WI38 (cell line): ENCODE measurements at regions not wholly inside any gene's neighbourhood (a gene's known extent, or its start where the extent isn't known, plus 50 kb on each side); places are given as distances from the start of the nearest gene placed in this dataset.

Experiments
- H3K4me3 ChIP-seq: 2 replicates; pipeline ENCODE4 v1.5.1; 2011; ENCODE audit warnings: low read depth, mild to moderate bottlenecking, control low read depth, low read length
- TF ChIP-seq, protein P1 (sequence below): IDR thresholded peaks from 2 replicates; pipeline ENCODE4 v1.5.1; 2012; ENCODE audit warnings: low read depth, mild to moderate bottlenecking, control low read depth, low read length

DNA sequence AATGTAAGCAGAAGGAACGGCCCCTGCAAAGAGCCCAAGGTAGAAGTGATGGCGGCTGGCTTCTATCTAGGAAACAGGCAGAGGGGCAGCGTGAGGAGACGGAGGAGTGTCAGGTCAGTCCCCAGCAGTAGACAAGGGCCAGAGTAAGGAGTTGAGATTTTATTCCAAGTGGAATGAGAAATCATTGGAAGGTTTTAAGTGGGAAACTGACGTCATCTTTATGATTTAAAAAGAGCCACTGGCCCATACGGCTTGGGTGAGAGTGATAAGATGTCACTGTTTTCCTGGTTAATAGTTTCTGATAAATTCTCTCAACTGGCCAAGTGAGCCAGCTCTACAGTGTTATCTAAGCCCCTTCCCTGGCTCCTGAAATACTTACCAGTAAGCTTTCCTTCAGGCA lies 103.2 kb upstream of the CAMK1G start:
- TF ChIP-seq, protein P1, sequence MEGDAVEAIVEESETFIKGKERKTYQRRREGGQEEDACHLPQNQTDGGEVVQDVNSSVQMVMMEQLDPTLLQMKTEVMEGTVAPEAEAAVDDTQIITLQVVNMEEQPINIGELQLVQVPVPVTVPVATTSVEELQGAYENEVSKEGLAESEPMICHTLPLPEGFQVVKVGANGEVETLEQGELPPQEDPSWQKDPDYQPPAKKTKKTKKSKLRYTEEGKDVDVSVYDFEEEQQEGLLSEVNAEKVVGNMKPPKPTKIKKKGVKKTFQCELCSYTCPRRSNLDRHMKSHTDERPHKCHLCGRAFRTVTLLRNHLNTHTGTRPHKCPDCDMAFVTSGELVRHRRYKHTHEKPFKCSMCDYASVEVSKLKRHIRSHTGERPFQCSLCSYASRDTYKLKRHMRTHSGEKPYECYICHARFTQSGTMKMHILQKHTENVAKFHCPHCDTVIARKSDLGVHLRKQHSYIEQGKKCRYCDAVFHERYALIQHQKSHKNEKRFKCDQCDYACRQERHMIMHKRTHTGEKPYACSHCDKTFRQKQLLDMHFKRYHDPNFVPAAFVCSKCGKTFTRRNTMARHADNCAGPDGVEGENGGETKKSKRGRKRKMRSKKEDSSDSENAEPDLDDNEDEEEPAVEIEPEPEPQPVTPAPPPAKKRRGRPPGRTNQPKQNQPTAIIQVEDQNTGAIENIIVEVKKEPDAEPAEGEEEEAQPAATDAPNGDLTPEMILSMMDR: no peak
- no peak overlapping the region for H3K4me3 ChIP-seq

DNA sequence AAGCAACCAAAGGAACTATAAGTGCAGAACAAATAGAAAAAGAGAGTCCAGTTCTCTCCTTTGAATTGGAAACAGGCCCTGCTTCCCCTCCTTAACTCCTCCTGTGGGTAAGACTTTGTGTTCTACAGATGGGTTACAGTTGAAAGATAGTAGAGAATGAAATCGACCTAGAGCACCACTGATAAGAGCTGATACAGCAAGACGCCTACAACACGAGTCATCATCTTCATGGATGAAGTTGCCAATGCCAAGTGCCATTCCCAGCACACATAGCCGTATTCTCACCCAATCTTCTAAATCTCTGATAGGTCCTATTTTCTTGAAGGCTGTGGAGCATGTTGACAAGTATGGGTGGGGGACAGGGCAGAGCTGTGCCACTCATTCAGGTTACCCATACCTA lies 99.8 kb upstream of the CAMK1G start:
- TF ChIP-seq, protein P1: no peak
- H3K4me3 ChIP-seq: no peak overlapping the region

DNA sequence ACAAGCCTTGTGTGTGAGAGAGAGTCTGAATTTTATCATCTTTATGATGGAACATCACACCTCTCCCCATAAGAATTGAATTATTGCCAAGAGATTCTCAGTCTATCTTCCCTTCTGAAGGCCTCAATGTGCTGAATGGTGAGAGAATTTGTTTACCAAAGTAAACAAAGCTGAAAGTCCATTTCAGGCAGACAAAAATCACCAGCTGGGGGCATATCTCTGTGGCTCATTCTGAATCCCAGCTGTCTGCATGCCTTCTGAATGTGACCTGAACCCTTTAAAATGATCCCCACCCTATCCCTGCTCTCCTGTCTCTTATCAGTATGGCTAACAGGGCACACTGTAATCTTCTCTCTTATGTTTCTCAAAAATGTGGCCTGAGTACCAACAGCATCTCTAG lies 99.1 kb upstream of the CAMK1G start:
- TF ChIP-seq, protein P1: no peak
- no peak overlapping the region for H3K4me3 ChIP-seq

DNA sequence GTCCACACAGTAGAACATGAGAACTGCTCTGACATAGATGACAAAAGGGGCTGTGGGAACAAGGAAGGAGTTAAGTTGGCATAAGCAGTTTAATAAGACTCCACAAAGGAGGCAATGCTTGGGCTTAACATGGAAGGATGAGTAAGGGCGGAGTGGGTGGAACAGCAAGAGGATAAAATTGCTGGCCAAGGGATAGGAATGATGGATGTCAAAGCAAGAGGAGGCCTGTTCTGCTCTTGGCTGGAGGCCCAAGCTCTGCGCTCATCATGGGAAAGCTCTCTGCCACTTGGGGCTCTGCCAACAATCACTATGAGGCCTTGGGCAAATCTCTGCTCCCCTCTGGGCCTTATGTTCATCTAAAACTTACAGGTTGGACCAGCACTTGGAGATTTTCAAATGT lies 98.3 kb upstream of the CAMK1G start:
- no peak overlapping the region for H3K4me3 ChIP-seq
- TF ChIP-seq, protein P1: no peak

DNA sequence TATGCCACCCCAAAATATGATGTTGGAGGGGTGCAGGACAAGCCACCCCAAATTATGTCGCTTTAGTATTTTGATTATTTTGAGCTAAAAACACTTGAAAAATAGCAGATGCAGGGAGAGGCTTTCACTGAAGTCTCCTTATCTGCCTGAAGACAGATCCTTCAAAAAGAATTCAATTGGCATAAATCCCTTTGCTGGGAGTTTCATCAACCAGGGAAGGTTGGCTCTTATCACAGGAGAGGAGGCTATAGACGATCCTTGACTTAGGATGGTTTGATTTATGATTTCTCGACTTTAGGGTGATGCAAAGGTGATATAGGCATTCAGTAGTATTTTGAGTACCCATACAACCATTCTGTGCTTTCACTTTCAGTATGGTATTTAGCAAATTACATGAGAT lies 97.8 kb upstream of the CAMK1G start:
- H3K4me3 ChIP-seq: no peak overlapping the region
- TF ChIP-seq, protein P1: no peak

DNA sequence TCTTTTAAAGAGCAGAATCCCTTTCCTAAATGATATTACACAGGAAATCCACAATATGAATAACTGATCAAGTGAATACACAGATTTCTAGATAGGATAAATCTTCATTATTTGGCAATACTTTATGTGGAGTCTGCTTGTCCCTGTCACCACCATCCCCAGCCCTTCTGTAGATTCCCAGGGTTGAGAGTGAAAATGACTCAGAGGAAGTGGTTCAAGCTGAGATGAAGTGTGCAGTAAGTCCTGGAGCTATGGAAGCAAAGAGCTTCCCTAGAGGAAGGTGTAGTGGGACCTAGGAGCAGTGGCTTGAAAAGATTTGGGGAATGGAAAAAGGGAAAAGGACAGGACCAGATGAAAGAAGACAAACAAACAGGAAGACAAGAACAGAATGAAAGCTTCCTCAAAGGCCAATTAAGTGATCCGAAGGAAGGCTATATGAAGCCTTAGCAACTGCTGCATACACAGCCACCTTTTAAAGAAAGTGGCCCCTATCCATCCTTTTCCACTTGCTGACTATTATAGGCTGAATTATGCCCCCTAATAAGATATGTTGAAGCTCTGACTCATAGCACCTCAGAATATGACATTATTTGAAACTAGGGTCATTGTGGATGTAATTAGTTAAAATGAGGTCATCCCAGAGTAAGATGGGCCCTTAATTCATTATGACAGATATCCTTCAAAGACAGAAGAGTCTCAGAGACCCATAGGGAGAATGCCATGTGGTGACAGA lies 96.5 kb upstream of the CAMK1G start:
- no peak overlapping the region for H3K4me3 ChIP-seq
- TF ChIP-seq, protein P1: no peak

DNA sequence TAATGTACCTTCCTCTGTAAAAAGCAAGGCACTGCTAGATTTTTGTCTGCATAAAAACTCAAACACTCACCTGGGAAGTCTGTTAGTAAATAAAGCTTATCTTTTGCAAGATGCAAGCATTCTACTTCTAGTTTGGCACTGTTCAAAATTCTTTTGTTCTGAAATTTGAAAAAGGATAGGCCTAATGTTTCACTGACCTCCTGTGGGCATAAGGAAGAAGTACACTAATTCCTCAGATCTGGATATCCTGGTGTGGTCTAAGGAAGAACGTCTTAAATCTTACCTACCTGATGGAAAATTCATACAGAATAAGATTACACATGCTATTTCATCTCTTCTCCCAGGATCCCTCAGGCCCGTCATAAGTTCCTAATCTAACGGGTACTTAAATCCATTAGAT lies 93.5 kb upstream of the CAMK1G start:
- H3K4me3 ChIP-seq: no peak overlapping the region
- TF ChIP-seq, protein P1: no peak
